Natural killer cell (primary cell): ENCODE measurements at regions not wholly inside any gene's neighbourhood (a gene's known extent, or its start where the extent isn't known, plus 50 kb on each side); places are given as distances from the start of the nearest gene placed in this dataset.

Experiments
- ATAC-seq, 3 donors: fragments of 150-1000 bp in 2 of 3; fragments of 200-7000 bp in 1 of 3; cut with Tn5 transposase; 1 replicate in 1 of 3; 2 replicates in 2 of 3; pipeline ENCODE4 v1.10.0; 2021; ENCODE audit warnings: mild to moderate bottlenecking in 2 of 3, moderate library complexity in 2 of 3
- DNase-seq, 2 donors: peaks; one replicate each; pipeline versions ENCODE4 v3.0.0 to v3.0.0-alpha.2; 2013 to 2021; ENCODE audit warnings: mixed read lengths in 1 of 2
- H3K27ac ChIP-seq: one replicate; pipeline ENCODE4 v1.5.1; 2013; ENCODE audit warnings: mild to moderate bottlenecking, low read length
- H3K27me3 ChIP-seq: one replicate; pipeline ENCODE4 v1.6.1; 2013; ENCODE audit warnings: low read length; ENCODE audit not compliant: control insufficient read depth, insufficient read depth
- H3K36me3 ChIP-seq: one replicate; pipeline ENCODE4 v1.6.1; 2013; ENCODE audit warnings: low read length; ENCODE audit not compliant: control insufficient read depth, insufficient read depth
- H3K4me1 ChIP-seq: one replicate; pipeline ENCODE4 v1.6.1; 2013; ENCODE audit warnings: low read length; ENCODE audit not compliant: control insufficient read depth, insufficient read depth
- H3K4me3 ChIP-seq: one replicate; pipeline ENCODE4 v1.5.1; 2013; ENCODE audit warnings: low read length
- H3K9me3 ChIP-seq: one replicate; pipeline ENCODE4 v1.6.1; 2013; ENCODE audit warnings: low read length; ENCODE audit not compliant: control insufficient read depth, insufficient read depth
- H3K27ac Mint-ChIP-seq, 2 donors: one replicate each; pipeline ENCODE4 v1.8.0; 2022; ENCODE audit warnings: mild to moderate bottlenecking in 2 of 2, mixed read lengths in 2 of 2, moderate library complexity in 1 of 2
- H3K27me3 Mint-ChIP-seq, 2 donors: one replicate each; pipeline ENCODE4 v1.8.0; 2022; ENCODE audit warnings: low read depth in 2 of 2, mixed read lengths in 2 of 2
- H3K36me3 Mint-ChIP-seq: one replicate; pipeline ENCODE4 v1.8.0; 2022; ENCODE audit warnings: mixed read lengths
- H3K4me1 Mint-ChIP-seq, 2 donors: one replicate each; pipeline ENCODE4 v1.8.0; 2022; ENCODE audit warnings: mixed read lengths in 2 of 2
- H3K4me3 Mint-ChIP-seq: one replicate; pipeline ENCODE4 v1.8.0; 2022; ENCODE audit warnings: mild to moderate bottlenecking, moderate library complexity, mixed read lengths
- H3K9me3 Mint-ChIP-seq, 2 donors: one replicate each; pipeline ENCODE4 v1.8.0; 2022; ENCODE audit warnings: mixed read lengths in 2 of 2
- CTCF ChIP-seq: fragments of 200-600 bp; IDR thresholded peaks from one replicate; pipeline ENCODE4 v1.8.0; 2022; ENCODE audit warnings: antibody characterized with exemption
- WGBS: methylation state at CpG from one replicate; pipeline ENCODE4 v1.1.7; 2013; ENCODE audit warnings: missing lambda C conversion rate; ENCODE audit not compliant: insufficient coverage; 5-methylcytosine and 5-hydroxymethylcytosine counted together
- intact Hi-C: fragments of 100-400 bp; cut with micrococcal nuclease; formaldehyde crosslinking; loops from one replicate; pipeline ENCODE4 v1.14.2; 2022

GRCh38 chr12:19710811-19711793, 271.8 kb downstream of the AEBP2 start:
- H3K4me1 Mint-ChIP-seq, result peaks cover 0 to 3% of the 10 kb centered on the region in 2 donors
- H3K4me3 ChIP-seq, result no peak overlapping the region
- no peaks in the 10 kb centered on the region for H3K27me3 Mint-ChIP-seq
- H3K36me3 ChIP-seq, result no peaks in the 10 kb centered on the region
- peaks cover 2% of the 10 kb centered on the region for H3K36me3 Mint-ChIP-seq
- no peak overlapping the region for H3K27ac ChIP-seq
- H3K9me3 ChIP-seq, result no peaks in the 10 kb centered on the region
- H3K4me3 Mint-ChIP-seq, result no peak overlapping the region
- DNase-seq, result no peak
- intact Hi-C loops, result no loop called here
- no peaks in the 10 kb centered on the region for H3K9me3 Mint-ChIP-seq
- no peaks in the 10 kb centered on the region for H3K27me3 ChIP-seq
- WGBS, result 84% methylated on average over 7 of the region's 7 CpGs
- ATAC-seq, result no peak
- H3K27ac Mint-ChIP-seq, result no peak overlapping the region
- TF ChIP-seq CTCF, result no peak
- H3K4me1 ChIP-seq, result no peaks in the 10 kb centered on the region

- intact Hi-C loops, result no loop called here
- Mint-ChIP-seq H3K4me3 (no peak overlapping the region), H3K27me3 (no peaks in the 10 kb centered on the region), H3K36me3 (no peaks in the 10 kb centered on the region), H3K4me1 (no peaks in the 10 kb centered on the region), H3K27ac (no peak overlapping the region), H3K9me3 (no peaks in the 10 kb centered on the region)
- Histone ChIP-seq H3K4me3 (no peak overlapping the region), H3K36me3 (no peaks in the 10 kb centered on the region), H3K27me3 (no peaks in the 10 kb centered on the region), H3K9me3 (no peaks in the 10 kb centered on the region), H3K4me1 (no peaks in the 10 kb centered on the region), H3K27ac (no peak overlapping the region)
- no peak for ATAC-seq
- no peak for TF ChIP-seq CTCF
- no peak for DNase-seq
- WGBS, result 63% methylated on average over 4 of the region's 4 CpGs
These were observed 272.7 kb downstream of the AEBP2 start for GRCh38 chr12:19712041-19712440.

- intact Hi-C loops, result no loop called here
- Mint-ChIP-seq H3K27me3 (peaks cover 9% of the 10 kb centered on the region in 2 donors), H3K4me1 (no peaks in the 10 kb centered on the region), H3K9me3 (no peaks in the 10 kb centered on the region), H3K4me3 (no peak overlapping the region), H3K36me3 (no peaks in the 10 kb centered on the region), H3K27ac (no peak overlapping the region)
- ATAC-seq (no peak), DNase-seq (no peak)
- H3K27ac ChIP-seq, result no peak overlapping the region
- H3K4me3 ChIP-seq, result no peak overlapping the region
- no peaks in the 10 kb centered on the region for H3K9me3 ChIP-seq
- H3K4me1 ChIP-seq, result no peaks in the 10 kb centered on the region
- no peaks in the 10 kb centered on the region for H3K36me3 ChIP-seq
- H3K27me3 ChIP-seq, result no peaks in the 10 kb centered on the region
- no peak for TF ChIP-seq CTCF
- WGBS, result 83% methylated on average over 2 of the region's 2 CpGs
These were observed 279.1 kb downstream of the AEBP2 start for GRCh38 chr12:19718401-19718800.
